Calu3 (cell line): ENCODE measurements at regions not wholly inside any gene's neighbourhood (a gene's known extent, or its start where the extent isn't known, plus 50 kb on each side); places are given as distances from the start of the nearest gene placed in this dataset.
"Not testable (repeated sequence)": the region's sequence is repeated elsewhere in the genome, so short reads cannot be mapped to it uniquely, and the experiment has no call there.

Experiments
- BruUV-seq: library from RNA; stranded (reverse); fragments of 400-500 nt; replicated peaks from 2 replicates; lab custom pipeline; 2021; lab: Mats Ljungman, UMichigan
- CTCF ChIA-PET: fragments of 300-600 bp; sonication (Branson Sonifier 250); formaldehyde crosslinking; loops from one replicate; lab custom pipeline; 2022; ENCODE audit warnings: antibody characterized with exemption; lab: Charles Lee
- DNase-seq: peaks from one replicate; pipeline ENCODE4 v3.0.0; 2022
- H3K27ac Mint-ChIP-seq: one replicate; pipeline ENCODE4 v1.8.0; 2022; ENCODE audit warnings: mixed read lengths; ENCODE audit not compliant: unreplicated experiment
- H3K27me3 Mint-ChIP-seq: one replicate; pipeline ENCODE4 v1.8.0; 2022; ENCODE audit warnings: mixed read lengths; ENCODE audit not compliant: unreplicated experiment
- H3K36me3 Mint-ChIP-seq: one replicate; pipeline ENCODE4 v1.8.0; 2022; ENCODE audit warnings: mild to moderate bottlenecking, moderate library complexity, mixed read lengths; ENCODE audit not compliant: insufficient read depth, unreplicated experiment
- H3K4me1 Mint-ChIP-seq: one replicate; pipeline ENCODE4 v1.8.0; 2022; ENCODE audit warnings: mild to moderate bottlenecking, low read depth, mixed read lengths; ENCODE audit not compliant: unreplicated experiment
- H3K4me3 Mint-ChIP-seq: one replicate; pipeline ENCODE4 v1.8.0; 2022; ENCODE audit warnings: mild to moderate bottlenecking, low read depth, moderate library complexity, mixed read lengths; ENCODE audit not compliant: unreplicated experiment
- H3K9me3 Mint-ChIP-seq: one replicate; pipeline ENCODE4 v1.8.0; 2022; ENCODE audit warnings: low read depth, mixed read lengths; ENCODE audit not compliant: unreplicated experiment
- CTCF ChIP-seq: fragments of 200-600 bp; IDR thresholded peaks from one replicate; pipeline ENCODE4 v1.8.0; 2022; ENCODE audit warnings: antibody characterized with exemption; ENCODE audit not compliant: unreplicated experiment
- intact Hi-C: fragments of 100-400 bp; cut with micrococcal nuclease; formaldehyde crosslinking; loops from one replicate; pipeline ENCODE4 v1.10.0; 2022; ENCODE audit not compliant: unreplicated experiment

GRCh38 chr22:48299124-48299523 is 1528.5 kb downstream of the BRD1 start:
- H3K27ac Mint-ChIP-seq: no peak overlapping the region
- H3K36me3 Mint-ChIP-seq: peaks cover 3% of the 10 kb centered on the region
- peaks cover 15% of the 10 kb centered on the region for H3K9me3 Mint-ChIP-seq
- H3K27me3 Mint-ChIP-seq: no peaks in the 10 kb centered on the region
- DNase-seq: no peak
- no peak overlapping the region for H3K4me3 Mint-ChIP-seq
- BruUV-seq: no TSS peak
- no peaks in the 10 kb centered on the region for H3K4me1 Mint-ChIP-seq
- no peak for TF ChIP-seq CTCF
- intact Hi-C loops: no loop called here
- CTCF ChIA-PET: no interaction called here

GRCh38 chr22:48297296-48297695 is 1530.4 kb downstream of the BRD1 start:
- intact Hi-C loops: no loop called here
- peaks cover 23% of the 10 kb centered on the region for H3K9me3 Mint-ChIP-seq

GRCh38 chr22:48289954-48290353 is 1527.5 kb downstream of the TBC1D22A start:
- H3K27ac Mint-ChIP-seq, DNase-seq, H3K27me3 Mint-ChIP-seq, H3K4me3 Mint-ChIP-seq, BruUV-seq, H3K36me3 Mint-ChIP-seq, H3K4me1 Mint-ChIP-seq, intact Hi-C loops, CTCF ChIA-PET: not testable (repeated sequence)
- H3K9me3 Mint-ChIP-seq: peaks cover 35% of the 10 kb centered on the region

More at GRCh38 chr22:48297296-48297695, 1530.4 kb downstream of the BRD1 start:
- peaks cover 3% of the 10 kb centered on the region for H3K36me3 Mint-ChIP-seq
- no peak for TF ChIP-seq CTCF
- no peak overlapping the region for H3K27ac Mint-ChIP-seq
- no peak for DNase-seq
- H3K27me3 Mint-ChIP-seq: no peaks in the 10 kb centered on the region
- H3K4me3 Mint-ChIP-seq: no peak overlapping the region
- CTCF ChIA-PET: no interaction called here
- no TSS peak for BruUV-seq
- H3K4me1 Mint-ChIP-seq: no peaks in the 10 kb centered on the region

- TF ChIP-seq CTCF: no peak
- CTCF ChIA-PET: no interaction called here
- no peaks in the 10 kb centered on the region for H3K36me3 Mint-ChIP-seq
These were observed 1526.0 kb downstream of the TBC1D22A start for GRCh38 chr22:48288376-48288940.

GRCh38 chr22:48287031-48287430 is 1524.6 kb downstream of the TBC1D22A start:
- no peaks in the 10 kb centered on the region for H3K27me3 Mint-ChIP-seq

More at GRCh38 chr22:48288376-48288940, 1526.0 kb downstream of the TBC1D22A start:
- no peak for DNase-seq
- Mint-ChIP-seq H3K4me3 (no peak overlapping the region), H3K27ac (no peak overlapping the region), H3K4me1 (no peaks in the 10 kb centered on the region), H3K9me3 (peaks cover 27% of the 10 kb centered on the region), H3K27me3 (no peaks in the 10 kb centered on the region)
- BruUV-seq: no TSS peak
- intact Hi-C loops: no loop called here

More at GRCh38 chr22:48287031-48287430, 1524.6 kb downstream of the TBC1D22A start:
- H3K36me3 Mint-ChIP-seq: no peaks in the 10 kb centered on the region
- no peak for DNase-seq
- CTCF ChIA-PET: no interaction called here
- BruUV-seq: no TSS peak
- no peak for TF ChIP-seq CTCF
- no peak overlapping the region for H3K4me3 Mint-ChIP-seq
- no peaks in the 10 kb centered on the region for H3K4me1 Mint-ChIP-seq
- intact Hi-C loops: no loop called here
- H3K27ac Mint-ChIP-seq: no peak overlapping the region
- peaks cover 24% of the 10 kb centered on the region for H3K9me3 Mint-ChIP-seq
